ENCODE measurements at regions not wholly inside any gene's neighbourhood (a gene's known extent, or its start where the extent isn't known, plus 50 kb on each side); places are given as distances from the start of the nearest gene placed in this dataset.

GRCh38 chr6:93822434-93823265 is 403.3 kb upstream of the EPHA7 start:
- FAIRE-seq, result no peak

- FAIRE-seq, result no peak
Measured at GRCh38 chr6:93821953-93822352, 402.6 kb upstream of the EPHA7 start.

- FAIRE-seq, result no peak
Measured at GRCh38 chr6:93820465-93821082, 401.2 kb upstream of the EPHA7 start.

- FAIRE-seq, result no peak
Measured at GRCh38 chr6:93819189-93819588, 399.8 kb upstream of the EPHA7 start.

GRCh38 chr6:93817937-93818336 is 398.6 kb upstream of the EPHA7 start:
- no peak for FAIRE-seq

GRCh38 chr6:93806409-93807270 is 387.3 kb upstream of the EPHA7 start:
- no peak for FAIRE-seq

GRCh38 chr6:93801101-93801847 is 381.9 kb upstream of the EPHA7 start:
- no peak for FAIRE-seq

- no peak for FAIRE-seq
Measured at GRCh38 chr6:93799226-93799625, 379.9 kb upstream of the EPHA7 start.

- no peak for FAIRE-seq
Measured at GRCh38 chr6:93794166-93794565, 374.8 kb upstream of the EPHA7 start.

GRCh38 chr6:93792746-93793145 is 373.4 kb upstream of the EPHA7 start:
- no peak for FAIRE-seq

- FAIRE-seq, result no peak
Measured at GRCh38 chr6:93790981-93791380, 371.6 kb upstream of the EPHA7 start.

- FAIRE-seq, result no peak
Measured at GRCh38 chr6:93789532-93789931, 370.2 kb upstream of the EPHA7 start.

- FAIRE-seq, result no peak
Measured at GRCh38 chr6:93787841-93788240, 368.5 kb upstream of the EPHA7 start.

- no peak for FAIRE-seq
Measured at GRCh38 chr6:93786474-93787330, 367.3 kb upstream of the EPHA7 start.

GRCh38 chr6:93785694-93786030 is 366.3 kb upstream of the EPHA7 start:
- FAIRE-seq, result no peak

- no peak for FAIRE-seq
Measured at GRCh38 chr6:93784794-93785693, 365.7 kb upstream of the EPHA7 start.

GRCh38 chr6:93779086-93779841 is 359.9 kb upstream of the EPHA7 start:
- no peak for FAIRE-seq

- no peak for FAIRE-seq
Measured at GRCh38 chr6:93759190-93759589, 339.8 kb upstream of the EPHA7 start.

- no peak for FAIRE-seq
Measured at GRCh38 chr6:93751969-93752368, 332.6 kb upstream of the EPHA7 start.

GRCh38 chr6:93749930-93750329 is 330.6 kb upstream of the EPHA7 start:
- FAIRE-seq, result no peak
